ENCODE measurements at regions not wholly inside any gene's neighbourhood (a gene's known extent, or its start where the extent isn't known, plus 50 kb on each side); places are given as distances from the start of the nearest gene placed in this dataset.

GRCh38 chr5:1701884-1702283, 97.8 kb downstream of the MRPL36 start:
- H3K4me2 ChIP-seq (ENCODE audit: low read depth, low read length, poor library complexity, severe bottlenecking) = no peak overlapping the region
- no peaks in the 10 kb centered on the region for H3K27me3 ChIP-seq (ENCODE audit: insufficient read depth, low read length, poor library complexity, severe bottlenecking)
- no peaks in the 10 kb centered on the region for H3K9me2 ChIP-seq (replicated peaks; ENCODE audit: low read depth, low read length)
- no peaks in the 10 kb centered on the region for H3K4me1 ChIP-seq (ENCODE audit: insufficient read depth, low read length, poor library complexity, severe bottlenecking)
- H3K36me3 ChIP-seq (ENCODE audit: insufficient read depth, low read length) = no peaks in the 10 kb centered on the region
- H4K20me1 ChIP-seq (ENCODE audit: insufficient read depth, low read length, poor library complexity, severe bottlenecking) = no peaks in the 10 kb centered on the region
- H2AFZ ChIP-seq (ENCODE audit: low read length) = no peak overlapping the region
- H3K9me3 ChIP-seq (ENCODE audit: insufficient read depth, low read depth, low read length) = no peaks in the 10 kb centered on the region; the same call in 1 of the 2 replicates
- no peak overlapping the region for H3K9ac ChIP-seq (ENCODE audit: low read depth, low read length, poor library complexity, severe bottlenecking)
- TF ChIP-seq CTCF (conservative IDR thresholded peaks at IDR 0.05; ENCODE audit: low read length) = no peak
- TF ChIP-seq EZH2phosphoT487 (IDR thresholded peaks at IDR 0.05; ENCODE audit: borderline replicate concordance) = no peak
- no peaks in the 10 kb centered on the region for H3F3A ChIP-seq (ENCODE audit: low read depth)
- H3K79me2 ChIP-seq (ENCODE audit: insufficient read depth, low read length) = no peaks in the 10 kb centered on the region
- no peak overlapping the region for H3K4me3 ChIP-seq (ENCODE audit: low read length, poor library complexity, severe bottlenecking)

- H3K27me3 ChIP-seq (ENCODE audit: insufficient read depth, low read length, poor library complexity, severe bottlenecking) = no peaks in the 10 kb centered on the region
- H3F3A ChIP-seq (ENCODE audit: low read depth) = no peaks in the 10 kb centered on the region
- no peak overlapping the region for H2AFZ ChIP-seq (ENCODE audit: low read length)
- H3K4me2 ChIP-seq (ENCODE audit: low read depth, low read length, poor library complexity, severe bottlenecking) = no peak overlapping the region
- no peaks in the 10 kb centered on the region for H3K9me2 ChIP-seq (replicated peaks; ENCODE audit: low read depth, low read length)
- H3K4me1 ChIP-seq (ENCODE audit: insufficient read depth, low read length, poor library complexity, severe bottlenecking) = no peaks in the 10 kb centered on the region
- TF ChIP-seq EZH2phosphoT487 (IDR thresholded peaks at IDR 0.05; ENCODE audit: borderline replicate concordance) (no peak), CTCF (conservative IDR thresholded peaks at IDR 0.05; ENCODE audit: low read length) (no peak)
- no peaks in the 10 kb centered on the region for H3K79me2 ChIP-seq (ENCODE audit: insufficient read depth, low read length)
- no peak overlapping the region for H3K9ac ChIP-seq (ENCODE audit: low read depth, low read length, poor library complexity, severe bottlenecking)
- H4K20me1 ChIP-seq (ENCODE audit: insufficient read depth, low read length, poor library complexity, severe bottlenecking) = no peaks in the 10 kb centered on the region
- no peak overlapping the region for H3K4me3 ChIP-seq (ENCODE audit: low read length, poor library complexity, severe bottlenecking)
- no peaks in the 10 kb centered on the region; the same call in 1 of the 2 replicates for H3K9me3 ChIP-seq (ENCODE audit: insufficient read depth, low read depth, low read length)
- H3K36me3 ChIP-seq (ENCODE audit: insufficient read depth, low read length) = no peaks in the 10 kb centered on the region
These were observed 98.3 kb downstream of the MRPL36 start for GRCh38 chr5:1701216-1701864.

GRCh38 chr5:1699394-1699793, 100.2 kb downstream of the MRPL36 start:
- no peak for TF ChIP-seq CTCF (conservative IDR thresholded peaks at IDR 0.05; ENCODE audit: low read length)
- TF ChIP-seq EZH2phosphoT487 (IDR thresholded peaks at IDR 0.05; ENCODE audit: borderline replicate concordance) = no peak
- H3K27me3 ChIP-seq (ENCODE audit: insufficient read depth, low read length, poor library complexity, severe bottlenecking) = no peaks in the 10 kb centered on the region
- H3K9me3 ChIP-seq (ENCODE audit: insufficient read depth, low read depth, low read length) = no peaks in the 10 kb centered on the region; the same call in 1 of the 2 replicates
- no peaks in the 10 kb centered on the region for H3K79me2 ChIP-seq (ENCODE audit: insufficient read depth, low read length)
- no peaks in the 10 kb centered on the region for H3K9me2 ChIP-seq (replicated peaks; ENCODE audit: low read depth, low read length)
- H3K4me1 ChIP-seq (ENCODE audit: insufficient read depth, low read length, poor library complexity, severe bottlenecking) = no peaks in the 10 kb centered on the region
- no peaks in the 10 kb centered on the region for H3F3A ChIP-seq (ENCODE audit: low read depth)
- H3K4me2 ChIP-seq (ENCODE audit: low read depth, low read length, poor library complexity, severe bottlenecking) = no peak overlapping the region
- no peaks in the 10 kb centered on the region for H3K36me3 ChIP-seq (ENCODE audit: insufficient read depth, low read length)
- H4K20me1 ChIP-seq (ENCODE audit: insufficient read depth, low read length, poor library complexity, severe bottlenecking) = no peaks in the 10 kb centered on the region
- H2AFZ ChIP-seq (ENCODE audit: low read length) = no peak overlapping the region
- no peak overlapping the region for H3K4me3 ChIP-seq (ENCODE audit: low read length, poor library complexity, severe bottlenecking)
- H3K9ac ChIP-seq (ENCODE audit: low read depth, low read length, poor library complexity, severe bottlenecking) = no peak overlapping the region
